ENCODE measurements at regions not wholly inside any gene's neighbourhood (a gene's known extent, or its start where the extent isn't known, plus 50 kb on each side); places are given as distances from the start of the nearest gene placed in this dataset.

DNA sequence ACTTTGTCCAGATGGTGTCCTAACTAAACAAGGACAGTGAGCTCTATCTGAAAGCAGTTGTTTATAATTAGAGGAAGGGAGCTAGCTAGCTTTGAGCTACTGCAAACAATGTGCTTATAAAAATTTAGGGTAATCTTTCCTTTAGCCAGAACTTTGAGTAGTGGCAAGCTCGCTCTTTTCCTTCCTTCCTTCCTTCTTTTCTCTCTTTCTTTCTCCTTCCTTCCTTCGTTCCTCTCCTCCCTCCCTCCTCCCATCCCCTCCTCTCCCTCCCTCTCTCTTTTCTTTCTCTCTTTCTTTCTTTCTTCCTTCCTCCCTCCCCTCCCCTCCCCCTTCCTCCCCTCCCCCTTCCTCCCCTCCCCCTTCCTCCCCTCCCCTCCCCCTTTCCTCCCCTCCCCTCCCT, 520.1 kb downstream of the INHBA start:
- no peak overlapping the region for H3K27ac Mint-ChIP-seq
- H3K27me3 Mint-ChIP-seq (ENCODE audit: low read depth) = no peaks in the 10 kb centered on the region
- H3K4me1 Mint-ChIP-seq (ENCODE audit: low read depth) = no peaks in the 10 kb centered on the region
- H3K36me3 Mint-ChIP-seq (ENCODE audit: low read depth) = no peaks in the 10 kb centered on the region
- no peak overlapping the region for H3K4me3 Mint-ChIP-seq
- peaks cover 3% of the 10 kb centered on the region for H3K9me3 Mint-ChIP-seq

DNA sequence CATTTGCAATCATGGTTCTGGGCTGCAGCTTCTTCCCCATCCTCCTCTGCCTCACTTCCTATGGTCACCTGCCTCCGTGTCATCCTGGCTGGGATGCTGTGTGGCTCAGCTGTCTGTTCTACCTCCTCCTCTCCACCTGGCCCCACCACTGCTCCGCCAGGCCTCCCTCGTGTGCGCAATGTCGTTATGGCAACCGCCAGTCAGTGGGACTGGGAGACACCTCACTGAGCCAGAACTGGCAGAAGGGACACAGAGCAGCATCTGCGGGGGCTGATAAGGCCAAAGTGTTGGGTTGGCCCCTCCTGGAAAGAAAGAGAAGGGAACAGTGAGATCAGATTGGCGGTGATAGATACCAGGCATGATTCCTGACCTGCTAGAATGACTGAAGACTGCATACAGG, 527.5 kb downstream of the INHBA start:
- H3K36me3 Mint-ChIP-seq (ENCODE audit: low read depth) = no peaks in the 10 kb centered on the region
- H3K4me1 Mint-ChIP-seq (ENCODE audit: low read depth) = no peaks in the 10 kb centered on the region
- no peaks in the 10 kb centered on the region for H3K9me3 Mint-ChIP-seq
- H3K27me3 Mint-ChIP-seq (ENCODE audit: low read depth) = no peaks in the 10 kb centered on the region
- H3K4me3 Mint-ChIP-seq = no peak overlapping the region
- no peak overlapping the region for H3K27ac Mint-ChIP-seq

DNA sequence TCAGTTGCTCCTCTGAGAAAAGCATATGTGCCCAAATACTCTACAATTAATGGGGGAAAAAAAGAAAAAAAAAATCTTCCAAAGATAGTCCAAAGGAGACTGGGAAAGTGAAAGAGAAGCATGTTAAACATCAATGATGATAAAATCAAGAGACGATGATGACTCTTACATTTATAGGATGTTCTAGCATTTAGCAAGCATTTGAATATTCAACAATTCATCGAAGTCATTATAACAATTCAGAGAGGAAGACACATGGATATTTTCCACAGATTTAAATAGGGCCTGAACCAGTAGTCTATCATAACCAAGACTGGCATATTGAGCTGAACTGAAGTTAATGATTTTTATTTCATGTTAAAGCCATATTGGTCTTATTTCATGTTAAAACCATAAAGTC, 528.4 kb downstream of the INHBA start:
- Mint-ChIP-seq H3K4me1 (ENCODE audit: low read depth) (no peaks in the 10 kb centered on the region), H3K4me3 (no peak overlapping the region)

DNA sequence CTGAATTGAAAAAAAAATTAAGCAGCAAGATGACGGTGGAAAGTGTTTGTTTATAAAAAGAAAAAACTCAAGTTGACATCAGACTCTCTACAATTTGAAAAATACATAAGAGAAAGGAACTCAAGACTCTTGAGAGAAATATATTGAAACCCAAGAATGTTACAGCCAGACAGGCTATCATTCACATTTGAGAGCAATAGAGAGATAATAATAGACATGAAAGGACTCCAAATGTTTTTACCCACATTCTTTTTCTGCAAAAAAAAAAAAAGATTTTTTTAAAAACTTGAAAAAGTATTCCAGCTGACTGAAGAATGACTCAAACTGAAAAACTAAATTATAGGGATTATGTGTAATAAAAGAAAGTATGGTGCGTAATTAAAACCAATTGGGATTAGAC, 532.4 kb downstream of the INHBA start:
- no peaks in the 10 kb centered on the region for H3K27me3 Mint-ChIP-seq (ENCODE audit: low read depth)

More for the DNA sequence above, 528.4 kb downstream of the INHBA start:
- Mint-ChIP-seq H3K9me3 (peaks cover 8% of the 10 kb centered on the region), H3K27me3 (ENCODE audit: low read depth) (no peaks in the 10 kb centered on the region), H3K36me3 (ENCODE audit: low read depth) (no peaks in the 10 kb centered on the region), H3K27ac (no peak overlapping the region)

DNA sequence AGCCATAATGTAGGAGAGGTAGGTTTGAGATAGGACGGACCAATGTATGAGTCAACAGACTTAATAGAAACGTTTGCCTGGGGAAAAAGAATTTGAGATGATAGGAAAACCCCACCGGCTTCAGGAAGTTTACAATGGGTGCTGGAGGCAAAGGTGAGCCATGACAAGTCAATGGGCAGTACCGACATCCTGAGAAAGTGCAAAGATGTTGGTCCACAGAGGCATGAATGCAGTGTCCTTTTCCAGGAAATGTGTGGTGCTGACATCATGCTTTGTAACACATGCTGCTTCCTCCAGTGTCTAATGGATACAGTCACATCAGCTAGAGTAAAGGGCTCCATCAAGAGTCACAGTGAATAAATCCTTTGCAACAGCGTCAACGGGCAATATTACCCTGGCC, 533.6 kb downstream of the INHBA start:
- Mint-ChIP-seq H3K4me1 (ENCODE audit: low read depth) (no peaks in the 10 kb centered on the region), H3K27me3 (ENCODE audit: low read depth) (no peaks in the 10 kb centered on the region), H3K4me3 (no peak overlapping the region), H3K27ac (no peak overlapping the region), H3K9me3 (peaks cover 8% of the 10 kb centered on the region), H3K36me3 (ENCODE audit: low read depth) (no peaks in the 10 kb centered on the region)

More for the DNA sequence above, 532.4 kb downstream of the INHBA start:
- Mint-ChIP-seq H3K4me1 (ENCODE audit: low read depth) (no peaks in the 10 kb centered on the region), H3K4me3 (no peak overlapping the region), H3K27ac (no peak overlapping the region), H3K9me3 (peaks cover 8% of the 10 kb centered on the region), H3K36me3 (ENCODE audit: low read depth) (no peaks in the 10 kb centered on the region)

DNA sequence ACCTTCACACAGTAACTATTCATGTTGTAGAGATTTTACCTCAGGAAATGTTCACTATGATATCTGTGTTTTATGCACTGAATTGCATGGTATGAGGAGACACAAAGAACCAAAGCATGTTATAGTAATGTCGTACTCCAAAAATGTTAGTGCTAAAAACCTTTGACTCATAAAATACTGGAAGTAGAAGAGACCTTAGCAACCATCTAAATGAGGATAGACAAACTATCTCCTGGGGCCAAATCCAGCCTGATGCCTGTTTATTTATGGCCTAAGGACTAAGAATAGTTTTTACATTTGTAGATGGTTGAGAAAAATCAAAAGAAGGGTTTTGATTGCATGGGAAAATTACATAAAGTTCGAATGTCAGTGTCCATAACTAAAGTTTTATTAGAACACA, 535.1 kb downstream of the INHBA start:
- H3K27me3 Mint-ChIP-seq (ENCODE audit: low read depth) = no peaks in the 10 kb centered on the region
- H3K9me3 Mint-ChIP-seq = peaks cover 8% of the 10 kb centered on the region
- H3K27ac Mint-ChIP-seq = no peak overlapping the region
- no peaks in the 10 kb centered on the region for H3K36me3 Mint-ChIP-seq (ENCODE audit: low read depth)
- no peak overlapping the region for H3K4me3 Mint-ChIP-seq
- H3K4me1 Mint-ChIP-seq (ENCODE audit: low read depth) = no peaks in the 10 kb centered on the region

DNA sequence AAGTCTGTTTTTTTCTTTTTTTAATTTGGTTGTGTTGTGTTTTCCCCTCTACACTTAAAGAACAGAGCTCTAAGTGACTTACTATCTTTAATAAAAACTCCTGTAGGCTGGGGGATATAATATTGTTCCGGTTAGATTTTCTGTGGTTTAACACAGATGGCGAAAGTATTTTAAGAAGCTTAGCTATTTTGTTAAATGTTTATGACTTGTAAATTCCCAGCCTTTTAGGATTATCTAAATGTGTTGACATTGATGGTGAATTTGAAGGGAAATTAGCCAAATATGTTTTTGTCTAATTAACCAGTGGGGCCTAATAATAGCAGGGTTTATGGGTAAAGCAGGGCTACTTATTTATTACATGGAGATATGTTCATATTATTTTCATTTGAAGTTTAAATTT, 538.5 kb downstream of the INHBA start:
- H3K27ac Mint-ChIP-seq = no peak overlapping the region
- no peak overlapping the region for H3K4me3 Mint-ChIP-seq
- H3K36me3 Mint-ChIP-seq (ENCODE audit: low read depth) = no peaks in the 10 kb centered on the region
- H3K9me3 Mint-ChIP-seq = no peaks in the 10 kb centered on the region
- H3K4me1 Mint-ChIP-seq (ENCODE audit: low read depth) = no peaks in the 10 kb centered on the region
- H3K27me3 Mint-ChIP-seq (ENCODE audit: low read depth) = no peaks in the 10 kb centered on the region

DNA sequence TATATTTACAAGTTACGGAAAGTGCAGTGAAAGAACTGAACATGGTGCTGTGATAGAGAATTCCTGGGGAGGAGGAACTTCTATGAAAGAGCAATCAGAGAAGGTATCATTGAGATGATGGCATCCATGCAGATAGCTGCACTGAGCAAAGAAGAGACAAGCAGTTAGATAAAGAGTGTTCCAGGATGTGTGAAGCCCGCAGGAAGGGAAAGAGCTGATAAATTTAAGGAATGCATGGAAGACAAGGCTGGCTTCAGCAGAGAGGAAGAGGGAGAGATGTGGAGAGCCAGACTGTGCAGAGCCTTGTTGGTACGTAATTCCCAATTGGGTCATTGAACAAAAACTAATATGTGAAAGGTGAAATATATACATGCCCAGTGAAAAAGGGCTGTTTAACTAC, 538.9 kb downstream of the INHBA start:
- Mint-ChIP-seq H3K4me1 (ENCODE audit: low read depth) (no peaks in the 10 kb centered on the region), H3K9me3 (no peaks in the 10 kb centered on the region), H3K4me3 (no peak overlapping the region), H3K27ac (no peak overlapping the region), H3K36me3 (ENCODE audit: low read depth) (no peaks in the 10 kb centered on the region), H3K27me3 (ENCODE audit: low read depth) (no peaks in the 10 kb centered on the region)

DNA sequence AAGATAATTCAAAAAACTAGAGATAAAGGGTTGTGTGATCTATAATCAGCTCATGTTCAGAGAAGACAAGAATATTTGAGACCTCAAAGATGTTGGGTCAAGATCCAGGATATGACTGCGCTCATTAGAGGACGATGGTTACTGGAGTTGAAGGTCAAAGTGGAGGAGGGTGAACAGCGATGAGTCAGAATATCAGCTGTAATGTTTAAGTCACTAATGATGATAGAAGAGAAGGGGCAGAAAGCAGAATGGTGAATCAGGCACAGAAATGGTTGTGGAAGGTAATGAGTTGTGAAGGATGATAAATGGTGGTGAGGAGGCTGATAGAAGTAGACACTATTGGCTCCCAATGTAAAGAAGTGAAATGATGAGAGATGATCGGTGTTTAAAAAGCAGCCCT, 540.3 kb downstream of the INHBA start:
- no peaks in the 10 kb centered on the region for H3K4me1 Mint-ChIP-seq (ENCODE audit: low read depth)
- H3K27ac Mint-ChIP-seq = no peak overlapping the region
- H3K9me3 Mint-ChIP-seq = no peaks in the 10 kb centered on the region
- no peak overlapping the region for H3K4me3 Mint-ChIP-seq
- H3K36me3 Mint-ChIP-seq (ENCODE audit: low read depth) = no peaks in the 10 kb centered on the region
- no peaks in the 10 kb centered on the region for H3K27me3 Mint-ChIP-seq (ENCODE audit: low read depth)

DNA sequence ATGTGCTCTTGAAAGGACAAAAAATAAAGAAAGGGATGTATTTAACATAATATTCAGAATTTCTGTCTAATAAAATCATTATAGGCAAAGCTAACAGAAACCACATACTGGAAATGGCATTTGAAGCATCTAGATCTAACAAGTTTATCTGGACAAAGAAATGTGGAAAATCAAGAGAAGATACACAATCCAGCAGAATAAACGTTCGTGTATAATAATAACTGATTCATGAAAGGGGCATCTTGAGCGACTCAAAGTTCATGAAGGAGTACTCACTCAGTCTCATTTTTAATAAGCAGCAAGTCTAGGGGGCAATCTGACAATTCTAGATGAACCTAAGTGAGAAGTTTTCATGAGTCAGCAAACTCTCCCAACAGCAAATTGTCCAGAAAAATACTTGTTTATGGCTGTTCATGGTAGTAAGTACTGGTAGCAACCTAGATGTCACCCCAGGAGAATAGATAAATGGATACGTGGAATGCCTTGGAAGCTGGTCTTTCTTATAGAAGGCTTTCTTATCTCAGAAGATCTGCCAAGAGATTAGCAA, 541.8 kb downstream of the INHBA start:
- H3K27ac Mint-ChIP-seq = no peak overlapping the region

DNA sequence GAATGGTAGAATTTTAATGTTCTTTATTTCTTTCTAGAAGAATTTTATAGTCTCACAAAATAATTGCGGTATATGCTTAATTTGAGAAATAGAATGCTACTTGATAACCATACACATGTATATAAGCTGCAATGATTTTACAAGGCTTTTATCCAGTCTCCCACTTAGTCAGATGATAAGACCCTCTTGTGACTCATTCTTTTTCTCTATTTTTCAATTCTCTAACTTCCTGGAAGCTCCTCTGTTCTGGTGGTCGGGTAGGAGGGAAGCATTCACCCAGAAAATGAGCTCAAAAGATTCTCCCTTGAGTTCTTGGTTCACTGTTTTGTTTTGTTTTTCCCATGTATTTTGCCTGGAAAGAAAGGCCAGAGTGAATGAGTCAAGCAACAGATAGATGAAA, 546.6 kb downstream of the INHBA start:
- no peaks in the 10 kb centered on the region for H3K36me3 Mint-ChIP-seq (ENCODE audit: low read depth)
- no peaks in the 10 kb centered on the region for H3K9me3 Mint-ChIP-seq
- H3K27ac Mint-ChIP-seq = no peak overlapping the region
- H3K4me3 Mint-ChIP-seq = no peak overlapping the region
- no peaks in the 10 kb centered on the region for H3K4me1 Mint-ChIP-seq (ENCODE audit: low read depth)
- no peaks in the 10 kb centered on the region for H3K27me3 Mint-ChIP-seq (ENCODE audit: low read depth)

More for the DNA sequence above, 541.8 kb downstream of the INHBA start:
- Mint-ChIP-seq H3K36me3 (ENCODE audit: low read depth) (no peaks in the 10 kb centered on the region), H3K4me3 (no peak overlapping the region), H3K4me1 (ENCODE audit: low read depth) (no peaks in the 10 kb centered on the region), H3K9me3 (no peaks in the 10 kb centered on the region), H3K27me3 (ENCODE audit: low read depth) (no peaks in the 10 kb centered on the region)

DNA sequence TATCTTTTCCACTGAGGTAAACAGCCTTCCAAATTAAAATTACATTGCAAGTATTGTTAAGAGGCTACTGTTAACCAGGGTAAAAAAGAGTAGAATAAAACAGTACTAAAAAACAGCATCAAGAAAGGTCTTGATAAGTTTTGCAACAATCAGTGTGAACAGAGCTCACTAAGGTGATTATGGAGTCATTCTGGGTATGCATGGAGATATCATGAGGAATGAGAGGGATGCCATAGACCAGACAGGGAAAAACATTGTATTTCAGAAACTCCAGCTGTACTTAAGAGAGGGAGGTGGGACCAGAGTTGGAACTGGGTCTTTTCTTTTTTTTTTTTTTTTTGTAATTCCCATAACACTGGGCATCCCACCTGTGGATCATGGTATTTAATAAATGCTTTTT, 549.6 kb downstream of the INHBA start:
- H3K36me3 Mint-ChIP-seq (ENCODE audit: low read depth) = no peaks in the 10 kb centered on the region
- H3K4me3 Mint-ChIP-seq = no peak overlapping the region
- H3K27ac Mint-ChIP-seq = no peak overlapping the region
- H3K9me3 Mint-ChIP-seq = no peaks in the 10 kb centered on the region
- H3K4me1 Mint-ChIP-seq (ENCODE audit: low read depth) = no peaks in the 10 kb centered on the region
- H3K27me3 Mint-ChIP-seq (ENCODE audit: low read depth) = no peaks in the 10 kb centered on the region

DNA sequence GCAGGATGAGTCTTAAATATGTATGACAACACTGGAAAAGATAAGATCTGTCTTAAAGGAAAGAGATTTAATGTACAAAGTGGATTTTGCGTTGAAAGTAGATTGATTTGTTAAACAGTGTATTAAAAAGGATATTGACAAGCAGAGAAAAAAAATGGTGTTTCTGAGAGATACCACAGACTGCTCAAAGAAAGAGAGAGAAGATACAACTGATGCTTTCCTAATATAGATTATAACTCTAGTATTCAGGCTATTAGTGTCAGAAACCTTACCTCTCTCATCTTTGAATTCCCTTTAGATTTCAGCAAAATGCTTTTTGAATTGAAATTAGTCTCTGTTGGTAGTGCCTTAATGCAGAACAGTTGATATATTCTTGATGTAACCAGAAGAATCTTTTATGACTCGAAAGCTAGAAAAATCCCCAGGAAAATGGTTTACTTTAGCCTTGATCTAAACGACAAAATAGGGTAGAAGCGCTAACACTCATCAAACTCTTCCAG, 550.7 kb downstream of the INHBA start:
- H3K27me3 Mint-ChIP-seq (ENCODE audit: low read depth) = no peaks in the 10 kb centered on the region
- no peaks in the 10 kb centered on the region for H3K9me3 Mint-ChIP-seq
- no peak overlapping the region for H3K27ac Mint-ChIP-seq
- H3K4me1 Mint-ChIP-seq (ENCODE audit: low read depth) = no peaks in the 10 kb centered on the region
- H3K36me3 Mint-ChIP-seq (ENCODE audit: low read depth) = no peaks in the 10 kb centered on the region
- H3K4me3 Mint-ChIP-seq = no peak overlapping the region

DNA sequence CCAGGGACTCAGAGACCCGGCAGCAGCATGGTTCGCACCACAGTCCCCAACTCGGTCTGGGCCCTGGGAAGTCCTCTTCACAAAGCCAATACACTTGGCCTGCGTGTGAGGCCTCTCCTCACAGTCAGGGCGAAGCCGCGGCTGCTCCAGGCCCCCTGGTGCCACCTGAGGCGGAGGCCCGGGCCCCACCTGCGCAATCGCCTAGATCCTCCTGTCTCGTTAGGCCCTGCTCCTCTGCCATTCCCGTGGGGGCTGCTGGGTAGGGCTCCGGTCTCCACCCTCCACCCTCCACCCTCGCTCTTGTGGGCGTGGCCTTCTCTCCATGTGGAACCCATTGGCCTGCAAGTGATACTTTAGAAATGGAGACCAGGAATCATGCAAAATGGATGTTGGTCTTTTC, 553.3 kb downstream of the INHBA start:
- no peaks in the 10 kb centered on the region for H3K9me3 Mint-ChIP-seq
- no peaks in the 10 kb centered on the region for H3K27me3 Mint-ChIP-seq (ENCODE audit: low read depth)
- H3K4me3 Mint-ChIP-seq = no peak overlapping the region
- H3K27ac Mint-ChIP-seq = no peak overlapping the region
- no peaks in the 10 kb centered on the region for H3K4me1 Mint-ChIP-seq (ENCODE audit: low read depth)
- no peaks in the 10 kb centered on the region for H3K36me3 Mint-ChIP-seq (ENCODE audit: low read depth)

DNA sequence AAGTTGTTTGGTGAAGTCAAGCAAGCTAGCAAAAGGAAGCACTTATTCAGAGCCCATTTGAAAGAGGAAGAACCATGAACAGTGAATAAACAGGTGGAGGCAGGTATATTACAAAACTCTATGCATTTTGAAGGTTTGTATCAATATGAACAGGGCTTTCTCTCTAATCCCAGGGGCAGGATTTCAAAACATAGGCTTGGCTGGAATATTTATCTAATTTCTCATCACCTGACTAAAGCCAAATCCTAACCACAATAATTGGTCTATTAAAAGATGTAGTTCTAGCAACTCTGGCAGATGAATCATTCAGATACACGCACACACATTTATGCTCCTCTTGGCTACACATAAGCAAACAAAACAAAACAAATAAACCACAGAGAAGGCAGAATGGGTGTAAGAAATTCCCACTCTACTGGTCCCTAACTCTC, 554.4 kb downstream of the INHBA start:
- Mint-ChIP-seq H3K27ac (no peak overlapping the region), H3K27me3 (ENCODE audit: low read depth) (no peaks in the 10 kb centered on the region), H3K36me3 (ENCODE audit: low read depth) (no peaks in the 10 kb centered on the region), H3K4me1 (ENCODE audit: low read depth) (no peaks in the 10 kb centered on the region), H3K4me3 (no peak overlapping the region), H3K9me3 (no peaks in the 10 kb centered on the region)
